Epithelial cell of esophagus (primary cell): ENCODE measurements at regions not wholly inside any gene's neighbourhood (a gene's known extent, or its start where the extent isn't known, plus 50 kb on each side); places are given as distances from the start of the nearest gene placed in this dataset.
A peak's percentile ranks its signal among the peaks of the same experiment; 100 is the strongest.

Experiments used
- DNase-seq: peaks from one replicate; pipeline ENCODE4 v3.0.0; 2010; ENCODE audit warnings: low read depth
- H3K4me3 ChIP-seq: 2 replicates; pipeline ENCODE4 v1.5.1; 2011; ENCODE audit warnings: mild to moderate bottlenecking, low read length, control low read depth
- CTCF ChIP-seq: IDR thresholded peaks from 2 replicates; pipeline ENCODE4 v1.5.1; 2011; ENCODE audit warnings: low read depth, mild to moderate bottlenecking, low read length, control low read depth, inconsistent platforms; ENCODE audit not compliant: insufficient read depth; ENCODE audit errors: missing control alignments

- peak; percentile 14 for DNase-seq
- H3K4me3 ChIP-seq: no peak overlapping the region
- no peak for TF ChIP-seq CTCF
These were observed 94.2 kb downstream of the PRKAB2 start for GRCh38 chr1:147077936-147078605.

- no peak for DNase-seq
- TF ChIP-seq CTCF: no peak
- no peak overlapping the region for H3K4me3 ChIP-seq
These were observed 94.7 kb downstream of the PRKAB2 start for GRCh38 chr1:147077523-147077922.

- no peak overlapping the region for H3K4me3 ChIP-seq
- no peak for DNase-seq
- no peak for TF ChIP-seq CTCF
These were observed 95.2 kb downstream of the PRKAB2 start for GRCh38 chr1:147077081-147077480.

- DNase-seq: no peak
- no peak for TF ChIP-seq CTCF
- no peak overlapping the region for H3K4me3 ChIP-seq
These were observed 95.8 kb downstream of the PRKAB2 start for GRCh38 chr1:147076442-147076841.

- peak overlapping the region; percentile 34 for H3K4me3 ChIP-seq
- DNase-seq: peak; percentile 44
- TF ChIP-seq CTCF: no peak
These were observed 99.5 kb downstream of the PRKAB2 start for GRCh38 chr1:147072482-147073432.

GRCh38 chr1:147071142-147071541, 101.1 kb downstream of the PRKAB2 start:
- no peak overlapping the region for H3K4me3 ChIP-seq

More at GRCh38 chr1:147071142-147071541, 101.1 kb downstream of the PRKAB2 start:
- TF ChIP-seq CTCF: no peak
- DNase-seq: no peak
